ENCODE measurements at regions not wholly inside any gene's neighbourhood (a gene's known extent, or its start where the extent isn't known, plus 50 kb on each side); places are given as distances from the start of the nearest gene placed in this dataset.

GRCh38 chr4:187744911-187745310 lies 250.7 kb upstream of the ZFP42 start:
- no peak for TF ChIP-seq CBX8 (IDR thresholded peaks at IDR 0.05; ENCODE audit: borderline replicate concordance, low read depth, low read length)
- no peak for TF ChIP-seq POLR2A (IDR thresholded peaks at IDR 0.05; ENCODE audit: control extremely low read depth in 1 of 2, low read depth in 2 of 2, low read length in 2 of 2)
- TF ChIP-seq EP300 (IDR thresholded peaks at IDR 0.05; ENCODE audit: borderline replicate concordance in 1 of 2, low read depth in 2 of 2, low read length in 2 of 2), result no peak
- TF ChIP-seq MAFK (IDR thresholded peaks at IDR 0.05; ENCODE audit: low read depth, low read length), result no peak
- TF ChIP-seq SUZ12 (IDR thresholded peaks at IDR 0.05; ENCODE audit: low read length), result no peak

All from H1 (cell line).